Muscle layer of colon (tissue), 2 donors: ENCODE measurements at regions not wholly inside any gene's neighbourhood (a gene's known extent, or its start where the extent isn't known, plus 50 kb on each side); places are given as distances from the start of the nearest gene placed in this dataset.

ENCODE experiments used
- H3K27ac ChIP-seq: one replicate; pipeline ENCODE4 v1.7.0; 2013; ENCODE audit warnings: low read depth, mild to moderate bottlenecking, low read length, moderate library complexity
- H3K27me3 ChIP-seq, 2 donors: one replicate each; pipeline ENCODE4 v1.7.0; 2013; ENCODE audit warnings: low read length in 2 of 2, mild to moderate bottlenecking in 2 of 2; ENCODE audit not compliant: insufficient read depth in 2 of 2, control insufficient read depth in 1 of 2
- H3K36me3 ChIP-seq: one replicate; pipeline ENCODE4 v1.7.0; 2013; ENCODE audit warnings: mild to moderate bottlenecking, low read length; ENCODE audit not compliant: insufficient read depth
- H3K4me1 ChIP-seq: one replicate; pipeline ENCODE4 v1.7.0; 2013; ENCODE audit warnings: mild to moderate bottlenecking, low read length; ENCODE audit not compliant: insufficient read depth
- H3K4me3 ChIP-seq, 2 donors: one replicate each; pipeline ENCODE4 v1.7.0; 2013; ENCODE audit warnings: low read length in 2 of 2, low read depth in 1 of 2, mild to moderate bottlenecking in 1 of 2, moderate library complexity in 1 of 2
- H3K9ac ChIP-seq: one replicate; pipeline ENCODE4 v1.7.0; 2013; ENCODE audit warnings: low read length
- H3K9me3 ChIP-seq: one replicate; pipeline ENCODE4 v1.7.0; 2013; ENCODE audit warnings: mild to moderate bottlenecking, low read length
- donor health status: abdominal sarcoma.
- donor health status: Adenocarcinoma of cecum.

GRCh38 chr5:56311306-56311905 lies 78.3 kb upstream of the ANKRD55 start:
- Histone ChIP-seq H3K4me1 (no peaks in the 10 kb centered on the region), H3K4me3 (no peak overlapping the region), H3K36me3 (no peaks in the 10 kb centered on the region), H3K9ac (no peak overlapping the region), H3K27ac (no peak overlapping the region), H3K9me3 (no peaks in the 10 kb centered on the region), H3K27me3 (no peaks in the 10 kb centered on the region)

GRCh38 chr5:56310711-56311204 lies 77.6 kb upstream of the ANKRD55 start:
- Histone ChIP-seq H3K9ac (no peak overlapping the region), H3K27ac (no peak overlapping the region), H3K27me3 (no peaks in the 10 kb centered on the region), H3K36me3 (no peaks in the 10 kb centered on the region), H3K9me3 (no peaks in the 10 kb centered on the region), H3K4me1 (no peaks in the 10 kb centered on the region), H3K4me3 (no peak overlapping the region)

- Histone ChIP-seq H3K9me3 (no peaks in the 10 kb centered on the region), H3K4me1 (no peaks in the 10 kb centered on the region), H3K27ac (no peak overlapping the region), H3K9ac (no peak overlapping the region), H3K4me3 (no peak overlapping the region), H3K27me3 (no peaks in the 10 kb centered on the region), H3K36me3 (no peaks in the 10 kb centered on the region)
Observed at GRCh38 chr5:56309262-56309826, 76.2 kb upstream of the ANKRD55 start.

- Histone ChIP-seq H3K4me1 (no peaks in the 10 kb centered on the region), H3K9ac (no peak overlapping the region), H3K9me3 (no peaks in the 10 kb centered on the region), H3K27ac (no peak overlapping the region), H3K4me3 (no peak overlapping the region), H3K27me3 (no peaks in the 10 kb centered on the region), H3K36me3 (no peaks in the 10 kb centered on the region)
Observed at GRCh38 chr5:56307714-56308333, 74.7 kb upstream of the ANKRD55 start.

- Histone ChIP-seq H3K4me3 (no peak overlapping the region), H3K36me3 (no peaks in the 10 kb centered on the region), H3K9ac (no peak overlapping the region), H3K27ac (no peak overlapping the region), H3K4me1 (no peaks in the 10 kb centered on the region), H3K9me3 (no peaks in the 10 kb centered on the region), H3K27me3 (no peaks in the 10 kb centered on the region)
Observed at GRCh38 chr5:56306433-56307150, 73.5 kb upstream of the ANKRD55 start.

- Histone ChIP-seq H3K9me3 (no peaks in the 10 kb centered on the region), H3K27me3 (no peaks in the 10 kb centered on the region), H3K4me1 (no peaks in the 10 kb centered on the region), H3K36me3 (no peaks in the 10 kb centered on the region), H3K4me3 (no peak overlapping the region), H3K9ac (no peak overlapping the region), H3K27ac (no peak overlapping the region)
Observed at GRCh38 chr5:56305001-56305950, 72.1 kb upstream of the ANKRD55 start.

GRCh38 chr5:56303511-56303910 lies 70.4 kb upstream of the ANKRD55 start:
- Histone ChIP-seq H3K27ac (no peak overlapping the region), H3K27me3 (no peaks in the 10 kb centered on the region), H3K4me1 (no peaks in the 10 kb centered on the region), H3K4me3 (no peak overlapping the region), H3K9me3 (no peaks in the 10 kb centered on the region), H3K36me3 (no peaks in the 10 kb centered on the region), H3K9ac (no peak overlapping the region)

- no peak overlapping the region for H3K9ac ChIP-seq
- H3K36me3 ChIP-seq: no peaks in the 10 kb centered on the region
- no peak overlapping the region for H3K27ac ChIP-seq
- no peaks in the 10 kb centered on the region for H3K4me1 ChIP-seq
- no peak overlapping the region for H3K4me3 ChIP-seq
- no peaks in the 10 kb centered on the region for H3K27me3 ChIP-seq
- H3K9me3 ChIP-seq: no peaks in the 10 kb centered on the region
Observed at GRCh38 chr5:56302027-56302426, 68.9 kb upstream of the ANKRD55 start.

- Histone ChIP-seq H3K9me3 (no peaks in the 10 kb centered on the region), H3K27me3 (no peaks in the 10 kb centered on the region), H3K4me3 (no peak overlapping the region), H3K4me1 (no peaks in the 10 kb centered on the region), H3K9ac (no peak overlapping the region), H3K36me3 (no peaks in the 10 kb centered on the region), H3K27ac (no peak overlapping the region)
Observed at GRCh38 chr5:56301069-56301468, 67.9 kb upstream of the ANKRD55 start.

- no peaks in the 10 kb centered on the region for H3K36me3 ChIP-seq
- H3K27ac ChIP-seq: no peak overlapping the region
- no peaks in the 10 kb centered on the region for H3K4me1 ChIP-seq
- no peak overlapping the region for H3K9ac ChIP-seq
- H3K4me3 ChIP-seq: no peak overlapping the region
- no peaks in the 10 kb centered on the region for H3K27me3 ChIP-seq
- H3K9me3 ChIP-seq: no peaks in the 10 kb centered on the region
Observed at GRCh38 chr5:56299212-56299611, 66.1 kb upstream of the ANKRD55 start.
